GM19023 (cell line): ENCODE measurements at regions not wholly inside any gene's neighbourhood (a gene's known extent, or its start where the extent isn't known, plus 50 kb on each side); places are given as distances from the start of the nearest gene placed in this dataset.
"Not testable (repeated sequence)": the region's sequence is repeated elsewhere in the genome, so short reads cannot be mapped to it uniquely, and the experiment has no call there.

Source experiments
- ATAC-seq: cut with Tn5 transposase; IDR thresholded peaks from one replicate; pipeline ENCODE4 v1.9.1; 2021; ENCODE audit warnings: mild to moderate bottlenecking, moderate library complexity; ENCODE audit not compliant: unreplicated experiment

GRCh38 chr20:25991051-25991755 is 294.6 kb upstream of the ZNF337 start:
- no peak for ATAC-seq

GRCh38 chr20:25989686-25990085 is 293.0 kb upstream of the ZNF337 start:
- ATAC-seq: not testable (repeated sequence)

GRCh38 chr20:25989196-25989595 is 292.5 kb upstream of the ZNF337 start:
- ATAC-seq: no peak

DNA sequence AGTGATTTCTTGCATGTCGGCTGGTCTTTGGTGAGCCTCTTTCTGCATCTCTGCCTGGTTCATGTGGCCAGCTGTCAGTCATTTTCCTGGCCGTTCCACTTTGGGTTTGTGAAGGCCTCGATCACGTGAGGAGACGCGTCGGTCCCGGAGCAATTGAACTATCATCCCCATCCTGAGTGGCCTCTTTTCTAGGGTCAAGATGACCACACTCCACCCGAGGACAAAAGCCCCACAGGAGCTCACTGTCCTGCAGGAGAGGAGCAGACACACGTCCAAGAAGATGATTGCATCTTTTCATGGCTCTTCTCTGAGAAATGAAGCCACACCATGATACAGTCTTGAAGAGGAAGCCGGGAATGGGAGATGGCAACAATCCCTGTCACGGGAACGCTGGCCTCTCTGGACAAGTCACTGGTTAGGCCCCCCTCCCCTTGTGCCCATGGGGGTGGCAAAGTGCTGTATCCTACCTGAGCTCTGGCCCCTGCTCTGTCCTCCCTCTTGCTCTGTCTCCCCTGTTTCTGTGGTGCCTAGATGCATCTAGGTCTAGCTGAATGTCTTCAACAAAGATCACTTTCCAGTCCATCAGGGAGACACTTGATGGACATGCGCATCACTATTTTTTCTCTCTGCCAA is 291.4 kb upstream of the ZNF337 start:
- ATAC-seq: not testable (repeated sequence)

DNA sequence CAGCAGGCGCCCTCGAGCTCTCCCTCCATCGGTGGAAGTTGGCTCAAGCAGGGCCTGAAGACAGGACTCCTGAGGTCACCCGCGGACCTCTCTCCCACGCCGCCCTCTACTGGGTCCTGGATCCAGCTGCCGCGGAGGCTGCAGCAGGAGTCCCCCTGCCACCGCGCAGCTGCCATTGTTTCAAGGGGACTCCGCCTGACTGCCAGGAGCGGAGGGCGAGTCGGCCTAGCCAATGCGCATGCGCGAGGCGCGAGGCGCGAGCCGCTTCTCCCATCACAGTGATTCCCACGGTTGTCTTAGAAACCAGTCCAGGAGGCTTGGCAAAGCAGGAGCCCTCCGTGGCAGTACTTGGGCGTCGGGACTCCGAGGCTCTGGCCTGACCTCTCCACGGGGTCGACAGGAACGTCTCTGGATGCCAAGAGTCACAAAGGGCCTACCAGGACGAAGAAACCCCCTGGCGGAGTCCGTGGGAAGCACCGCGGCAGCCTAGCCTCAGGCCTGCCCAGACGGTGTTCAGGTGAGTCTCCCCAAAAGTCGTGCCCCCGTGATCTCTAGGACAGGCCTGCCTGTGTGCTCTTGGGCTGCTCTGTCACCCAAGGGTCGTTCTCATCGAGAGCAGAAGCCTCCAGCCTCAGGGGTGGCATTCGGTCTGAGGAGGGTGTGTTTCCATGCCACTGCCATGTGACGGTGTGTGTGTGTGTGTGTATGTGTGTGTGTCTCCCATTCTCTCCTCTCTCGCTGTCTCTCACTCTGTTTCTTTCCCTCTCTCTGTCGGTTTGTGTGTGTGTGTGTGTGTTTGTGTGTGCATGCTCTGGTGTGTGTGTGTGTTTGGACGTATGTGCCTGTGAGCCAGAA is 290.6 kb upstream of the ZNF337 start:
- ATAC-seq: peak; percentile 82

DNA sequence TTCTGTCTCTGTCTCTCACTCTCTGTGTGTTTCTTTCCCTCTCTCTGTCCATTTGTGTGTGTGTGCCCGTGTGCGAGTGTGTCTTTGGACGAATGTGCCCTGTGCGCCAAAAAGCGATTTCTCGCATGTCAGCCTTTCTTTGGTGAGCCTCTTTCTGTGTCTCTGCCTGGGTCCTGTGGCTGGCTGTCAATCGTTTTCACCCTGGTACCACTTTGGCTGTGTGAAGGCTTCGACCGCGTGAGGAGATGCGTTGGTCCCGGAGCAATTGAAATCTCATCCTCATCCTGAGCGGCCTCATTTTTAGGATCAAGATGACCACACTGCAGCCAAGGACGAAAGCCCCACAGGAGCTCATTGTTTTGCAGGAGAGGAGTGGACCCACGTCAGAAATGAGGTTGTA is 288.9 kb upstream of the ZNF337 start:
- no peak for ATAC-seq

DNA sequence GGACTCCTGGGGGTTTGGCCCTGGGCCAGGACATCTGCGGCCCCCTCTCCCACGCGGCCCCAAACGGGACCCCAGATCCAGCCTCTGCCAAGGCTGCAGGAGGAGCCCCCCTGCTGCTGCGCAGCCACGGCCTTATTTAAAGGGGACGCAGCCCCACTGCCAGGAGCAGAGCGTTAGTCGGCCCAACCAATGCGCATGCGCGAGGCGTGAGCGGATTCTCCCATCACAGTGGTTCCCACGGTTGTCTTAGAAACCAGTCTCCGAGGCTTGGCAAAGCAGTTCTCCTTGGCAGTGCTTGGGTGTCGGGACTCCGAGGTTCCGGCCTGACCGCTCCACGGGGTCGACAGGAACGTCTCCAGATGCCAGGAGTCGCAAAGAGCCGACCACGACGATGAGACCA is 288.3 kb upstream of the ZNF337 start:
- ATAC-seq: no peak

GRCh38 chr20:25982701-25983100 is 286.0 kb upstream of the ZNF337 start:
- not testable (repeated sequence) for ATAC-seq

GRCh38 chr20:25978450-25979190 is 282.0 kb upstream of the ZNF337 start:
- ATAC-seq: not testable (repeated sequence)

DNA sequence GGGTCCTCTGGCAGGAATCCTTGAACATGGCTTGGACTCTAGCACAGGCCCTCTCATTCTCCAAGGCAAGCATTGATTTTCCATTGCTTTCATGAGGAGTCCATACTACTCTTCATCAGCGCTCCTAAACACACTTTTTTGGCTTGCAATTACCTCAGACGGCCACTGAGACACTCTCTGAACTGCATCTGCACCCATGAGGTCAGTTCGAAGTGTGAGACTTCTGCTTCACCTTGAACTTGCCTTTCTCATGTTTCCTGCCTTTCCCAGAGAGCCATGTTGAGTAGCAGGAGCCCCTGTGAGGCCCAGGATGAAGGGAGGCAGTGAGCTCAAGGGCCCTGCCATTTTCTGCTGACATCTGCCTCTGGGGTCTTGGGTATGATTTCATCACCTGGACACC is 279.2 kb upstream of the ZNF337 start:
- ATAC-seq: not testable (repeated sequence)

- ATAC-seq: not testable (repeated sequence)
Observed at GRCh38 chr20:25965203-25965602, 268.6 kb upstream of the ZNF337 start.

- not testable (repeated sequence) for ATAC-seq
Observed at GRCh38 chr20:25953876-25954275, 257.2 kb upstream of the ZNF337 start.

GRCh38 chr20:25935230-25935629 is 238.6 kb upstream of the ZNF337 start:
- ATAC-seq: not testable (repeated sequence)

DNA sequence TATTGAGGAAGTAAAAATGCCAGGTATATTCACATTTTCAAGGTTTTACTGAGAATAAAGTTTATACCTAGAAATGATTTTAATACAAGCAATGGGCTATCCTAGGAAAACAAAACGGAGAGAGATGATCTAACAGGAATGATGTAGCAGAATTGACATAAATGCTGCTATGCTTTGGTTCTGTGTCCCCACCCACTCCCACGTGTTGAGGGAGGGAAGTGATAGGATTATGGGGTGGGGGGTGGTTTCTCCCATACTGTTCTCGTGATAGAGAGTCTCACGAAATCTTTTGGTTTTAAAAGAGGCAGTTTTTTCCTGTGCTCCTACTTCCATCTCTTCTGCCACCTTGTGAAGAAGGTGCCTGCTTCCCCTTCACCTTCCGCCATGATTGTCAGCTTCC is 236.2 kb upstream of the ZNF337 start:
- not testable (repeated sequence) for ATAC-seq

DNA sequence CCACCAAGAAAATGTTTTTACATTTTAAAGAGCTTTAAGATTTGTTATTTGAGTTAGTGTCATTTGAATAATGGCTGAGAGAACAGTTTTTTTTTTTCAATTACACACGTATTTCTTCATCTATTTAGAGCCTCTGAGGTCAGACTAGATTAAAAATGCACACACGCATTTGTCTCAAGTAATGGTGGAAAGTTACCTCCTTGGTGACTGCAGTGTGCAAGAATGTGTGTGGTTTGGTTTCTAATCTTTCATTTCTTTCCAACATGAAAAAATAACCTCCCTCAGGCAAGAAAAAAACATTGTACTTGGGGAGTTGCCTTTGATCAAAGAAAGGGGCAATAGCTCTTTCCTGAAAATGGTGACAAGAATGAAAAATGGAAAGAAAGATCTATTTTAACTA is 235.5 kb upstream of the ZNF337 start:
- not testable (repeated sequence) for ATAC-seq

DNA sequence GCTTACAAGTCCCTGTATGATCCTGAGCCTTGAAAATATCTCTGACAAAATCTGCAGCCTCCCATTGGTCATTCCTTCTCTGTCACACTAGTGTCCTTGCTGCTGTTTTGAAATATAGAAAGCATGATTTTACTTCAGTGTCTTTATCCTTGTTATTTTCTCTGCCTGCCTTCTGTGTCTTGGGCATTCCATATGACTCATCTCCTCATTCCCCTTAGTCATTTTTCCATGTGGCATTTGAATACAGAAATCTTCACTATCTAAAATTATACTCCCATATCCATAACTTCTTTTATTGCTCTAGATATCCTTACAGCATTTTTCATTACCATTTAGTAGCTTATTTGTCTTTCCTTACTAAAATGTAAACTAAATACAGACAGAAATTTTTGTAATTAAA is 205.7 kb upstream of the ZNF337 start:
- not testable (repeated sequence) for ATAC-seq

DNA sequence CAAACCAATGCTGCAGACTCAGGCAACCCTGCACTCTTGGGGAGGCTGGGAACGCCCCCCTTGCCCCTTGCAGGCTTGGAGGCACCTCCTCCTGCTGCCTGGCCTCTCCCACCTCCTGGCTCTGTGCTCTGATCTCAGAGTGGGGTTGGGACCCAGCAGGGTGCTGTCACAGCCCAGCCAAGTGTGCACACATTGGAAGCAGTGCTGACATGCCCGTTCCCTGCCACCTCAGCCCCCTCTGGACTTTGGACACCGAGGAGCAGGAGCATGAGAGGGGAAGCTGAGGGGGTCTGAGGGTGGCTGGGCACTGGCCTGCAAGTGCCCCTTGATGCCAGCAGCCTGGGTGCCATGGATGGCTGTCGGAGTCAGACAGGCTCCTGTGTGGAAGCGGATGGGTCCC is 202.0 kb upstream of the ZNF337 start:
- ATAC-seq: not testable (repeated sequence)

DNA sequence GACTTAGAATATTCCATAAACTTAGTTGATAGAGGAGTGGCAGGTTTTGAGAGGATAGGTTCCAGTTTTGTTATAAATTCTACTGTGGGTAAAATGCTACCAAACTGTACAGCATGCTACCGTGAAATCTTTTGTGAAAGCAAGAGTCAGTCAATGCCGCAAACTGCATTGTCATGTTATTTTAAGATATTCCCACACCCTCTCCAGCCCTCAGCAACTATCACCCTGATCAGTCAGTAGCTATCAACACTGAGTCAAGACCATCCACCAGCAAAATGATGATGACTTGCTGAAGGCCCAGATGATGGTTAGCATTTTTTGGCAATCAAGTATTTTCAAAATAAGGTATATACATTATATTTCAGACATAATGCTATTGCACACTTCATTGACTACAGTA is 182.4 kb upstream of the ZNF337 start:
- not testable (repeated sequence) for ATAC-seq

DNA sequence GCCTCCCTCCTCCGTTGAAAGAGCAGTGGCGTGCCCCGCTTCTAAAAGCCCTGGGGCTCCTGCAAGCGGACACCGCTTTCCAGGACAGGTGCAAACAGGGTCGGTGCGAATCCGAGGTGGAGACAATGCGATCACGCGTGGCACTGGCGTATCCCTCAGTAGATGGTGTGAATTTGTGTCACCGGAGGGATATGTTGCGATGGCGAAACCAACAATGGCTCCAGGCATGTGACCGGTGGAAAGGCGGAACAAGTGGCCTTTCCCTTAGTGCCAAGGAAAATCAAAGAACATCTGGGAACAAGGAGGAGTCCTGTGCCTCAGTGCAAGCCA is 172.0 kb upstream of the ZNF337 start:
- not testable (repeated sequence) for ATAC-seq

DNA sequence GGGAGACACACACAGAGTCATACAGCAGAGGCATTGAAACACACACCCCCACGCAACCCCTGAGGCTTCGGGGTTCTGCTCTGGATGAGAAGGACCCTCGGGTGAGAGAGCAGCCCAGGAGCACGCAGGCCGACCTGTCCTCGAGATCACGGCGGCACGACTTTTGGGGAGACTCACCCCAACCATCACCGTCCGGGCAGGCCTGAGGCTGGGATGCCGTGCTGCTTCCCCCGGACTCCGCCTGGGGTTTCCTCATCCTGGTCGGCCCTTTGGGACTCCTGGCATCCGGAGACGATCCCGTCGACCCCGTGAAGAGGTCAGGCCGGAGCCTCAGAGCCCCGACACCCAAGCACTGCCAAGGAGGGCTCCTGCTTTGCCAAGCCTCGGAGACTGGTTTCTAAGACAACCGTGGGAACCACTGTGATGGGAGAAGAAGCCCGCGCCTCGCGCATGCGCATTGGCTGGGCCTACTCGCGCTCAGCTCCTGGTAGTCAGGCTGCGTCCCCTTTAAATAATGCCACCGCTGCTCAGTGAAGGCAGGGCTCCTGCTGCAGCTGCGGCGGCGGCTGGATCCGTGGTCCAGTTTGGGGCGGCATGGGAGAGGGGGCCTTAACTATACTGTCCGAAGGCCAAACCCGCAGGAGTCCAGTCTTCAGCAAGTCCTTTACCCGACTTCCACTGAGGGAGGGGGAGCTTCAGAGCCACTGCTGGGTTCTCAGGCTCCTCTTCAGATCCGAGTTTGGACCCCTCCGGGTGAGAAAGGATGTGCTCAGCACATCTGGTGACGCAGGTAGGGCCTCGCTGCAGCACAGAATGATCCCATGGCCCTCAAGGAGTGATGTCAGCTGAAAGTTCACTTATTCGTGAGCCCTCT is 171.4 kb upstream of the ZNF337 start:
- peak; percentile 71 for ATAC-seq
